Vagina (tissue), 2 donors: ENCODE measurements at regions not wholly inside any gene's neighbourhood (a gene's known extent, or its start where the extent isn't known, plus 50 kb on each side); places are given as distances from the start of the nearest gene placed in this dataset.

ENCODE experiments used
- CTCF ChIP-seq, 3 experiments: fragments of 450-650 bp in 2 of 3; fragments of 200-600 bp in 1 of 3; sonication (generic) in 1 of 3; IDR thresholded peaks; one replicate each; pipeline ENCODE4 v1.5.1; 2017 to 2019; ENCODE audit warnings: antibody characterized with exemption in 3 of 3, mild to moderate bottlenecking in 2 of 3, moderate library complexity in 2 of 3
- POLR2A ChIP-seq, 2 donors: fragments of 450-650 bp; IDR thresholded peaks; one replicate each; pipeline ENCODE4 v1.6.1; 2017; ENCODE audit warnings: antibody characterized with exemption in 2 of 2, mild to moderate bottlenecking in 2 of 2, moderate library complexity in 2 of 2

GRCh38 chr5:124981901-124982300 is 235.5 kb upstream of the ZNF608 start:
- TF ChIP-seq CTCF (IDR thresholded peaks at IDR 0.05): no peak
- no peak for TF ChIP-seq POLR2A (IDR thresholded peaks at IDR 0.05)
